CMK (cell line): ENCODE measurements at regions not wholly inside any gene's neighbourhood (a gene's known extent, or its start where the extent isn't known, plus 50 kb on each side); places are given as distances from the start of the nearest gene placed in this dataset.

Experiments used
- DNase-seq: peaks from one replicate; pipeline ENCODE4 v3.0.0-alpha.2; 2010; ENCODE audit warnings: low read depth

- DNase-seq = no peak
Observed at GRCh38 chr6:4587171-4587570, 189.0 kb upstream of the CDYL start.

GRCh38 chr6:4586469-4586859, 189.7 kb upstream of the CDYL start:
- no peak for DNase-seq

GRCh38 chr6:4585682-4586468, 190.3 kb upstream of the CDYL start:
- no peak for DNase-seq

GRCh38 chr6:4584801-4585200, 191.4 kb upstream of the CDYL start:
- DNase-seq = no peak

GRCh38 chr6:4582506-4583417, 193.4 kb upstream of the CDYL start:
- no peak for DNase-seq

GRCh38 chr6:4581468-4582385, 194.5 kb upstream of the CDYL start:
- no peak for DNase-seq

- no peak for DNase-seq
Observed at GRCh38 chr6:4580361-4580760, 195.8 kb upstream of the CDYL start.

GRCh38 chr6:4577406-4577805, 198.8 kb upstream of the CDYL start:
- no peak for DNase-seq

GRCh38 chr6:4575714-4576113, 200.5 kb upstream of the CDYL start:
- no peak for DNase-seq

GRCh38 chr6:4574007-4574406, 202.2 kb upstream of the CDYL start:
- DNase-seq = no peak

GRCh38 chr6:4571011-4571410, 205.2 kb upstream of the CDYL start:
- no peak for DNase-seq

- no peak for DNase-seq
Observed at GRCh38 chr6:4568138-4568537, 208.1 kb upstream of the CDYL start.

GRCh38 chr6:4567141-4567540, 209.1 kb upstream of the CDYL start:
- DNase-seq = no peak

- no peak for DNase-seq
Observed at GRCh38 chr6:4565301-4566250, 210.6 kb upstream of the CDYL start.

- DNase-seq = no peak
Observed at GRCh38 chr6:4564801-4565271, 211.4 kb upstream of the CDYL start.

- no peak for DNase-seq
Observed at GRCh38 chr6:4563877-4564276, 212.3 kb upstream of the CDYL start.

GRCh38 chr6:4563156-4563555, 213.0 kb upstream of the CDYL start:
- DNase-seq = no peak

GRCh38 chr6:4561773-4562400, 214.3 kb upstream of the CDYL start:
- no peak for DNase-seq

GRCh38 chr6:4561078-4561435, 215.1 kb upstream of the CDYL start:
- DNase-seq = no peak
